AG10803 (cell line): ENCODE measurements at regions not wholly inside any gene's neighbourhood (a gene's known extent, or its start where the extent isn't known, plus 50 kb on each side); places are given as distances from the start of the nearest gene placed in this dataset.
A peak's percentile ranks its signal among the peaks of the same experiment; 100 is the strongest.

Experiments
- DNase-seq: peaks from one replicate; pipeline ENCODE4 v3.0.0; 2010; ENCODE audit warnings: low read depth
- H3K4me3 ChIP-seq: 2 replicates; pipeline ENCODE4 v1.5.1; 2011; ENCODE audit warnings: mild to moderate bottlenecking, low read length, control low read depth
- CTCF ChIP-seq: conservative IDR thresholded peaks from 2 replicates; pipeline ENCODE4 v1.5.1; 2011; ENCODE audit warnings: mild to moderate bottlenecking, low read length, control low read depth, inconsistent platforms

GRCh38 chr2:196336207-196336606 lies 164.8 kb upstream of the STK17B start:
- no peak overlapping the region for H3K4me3 ChIP-seq
- TF ChIP-seq CTCF: no peak
- no peak for DNase-seq

GRCh38 chr2:196336715-196337114 lies 165.3 kb upstream of the STK17B start:
- DNase-seq: no peak
- no peak overlapping the region for H3K4me3 ChIP-seq
- TF ChIP-seq CTCF: no peak

DNA sequence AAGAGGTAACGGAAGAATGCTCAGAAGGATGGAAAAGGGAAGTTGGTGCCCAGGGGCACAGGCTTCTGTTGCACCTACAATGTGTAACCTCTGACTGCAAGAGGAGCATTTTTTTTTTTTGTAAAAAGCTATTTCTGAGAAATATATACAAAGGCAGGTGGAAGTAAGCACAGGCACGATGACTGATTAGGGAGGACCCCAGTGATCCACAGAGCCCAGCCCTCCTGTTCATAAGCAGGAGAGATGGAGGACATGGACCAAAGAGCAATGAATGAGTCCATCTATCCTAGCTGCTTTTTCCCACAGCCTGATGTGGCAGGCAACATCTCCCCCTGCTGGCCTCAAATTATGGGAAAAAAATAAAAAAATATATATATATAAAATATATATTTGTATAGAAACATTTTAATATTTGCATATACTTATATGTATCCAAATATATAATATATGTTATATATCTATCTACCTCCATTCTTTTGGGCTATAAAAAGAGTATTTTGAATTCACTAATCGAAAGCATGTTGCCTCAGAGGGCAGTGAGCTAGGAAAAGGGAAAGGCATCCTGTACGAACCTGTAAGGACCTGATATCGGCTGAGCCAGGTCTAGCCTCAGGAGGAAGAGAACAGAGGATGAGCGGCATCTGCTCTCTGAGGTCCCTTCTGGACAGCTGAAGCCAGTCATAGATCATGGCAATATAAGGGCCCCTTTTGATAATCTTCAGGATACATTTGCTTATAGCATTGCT lies 166.0 kb upstream of the STK17B start:
- peak; percentile 53 for DNase-seq
- no peak overlapping the region for H3K4me3 ChIP-seq
- TF ChIP-seq CTCF: peak; percentile 61

DNA sequence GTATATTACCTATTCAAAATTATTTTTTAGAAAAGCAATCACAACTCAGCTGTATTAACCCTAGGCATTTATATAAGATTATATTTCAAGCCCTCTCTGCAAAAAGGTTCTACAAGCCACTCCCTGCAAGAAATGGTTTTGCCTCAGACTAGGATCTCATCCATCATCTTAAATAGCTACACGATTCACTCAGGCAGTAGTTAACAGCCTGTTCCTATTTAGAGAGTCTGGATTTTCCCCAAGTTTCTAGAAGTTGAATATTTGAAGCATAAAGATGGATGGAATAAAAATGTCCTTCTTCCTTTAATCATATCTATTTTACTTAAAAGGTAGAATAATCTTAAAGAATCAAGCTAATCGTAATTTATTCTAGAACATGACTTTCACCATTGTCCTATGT lies 167.1 kb upstream of the STK17B start:
- no peak overlapping the region for H3K4me3 ChIP-seq
- no peak for TF ChIP-seq CTCF
- no peak for DNase-seq

GRCh38 chr2:196341277-196341841 lies 170.0 kb upstream of the STK17B start:
- TF ChIP-seq CTCF: no peak
- H3K4me3 ChIP-seq: no peak overlapping the region
- no peak for DNase-seq

DNA sequence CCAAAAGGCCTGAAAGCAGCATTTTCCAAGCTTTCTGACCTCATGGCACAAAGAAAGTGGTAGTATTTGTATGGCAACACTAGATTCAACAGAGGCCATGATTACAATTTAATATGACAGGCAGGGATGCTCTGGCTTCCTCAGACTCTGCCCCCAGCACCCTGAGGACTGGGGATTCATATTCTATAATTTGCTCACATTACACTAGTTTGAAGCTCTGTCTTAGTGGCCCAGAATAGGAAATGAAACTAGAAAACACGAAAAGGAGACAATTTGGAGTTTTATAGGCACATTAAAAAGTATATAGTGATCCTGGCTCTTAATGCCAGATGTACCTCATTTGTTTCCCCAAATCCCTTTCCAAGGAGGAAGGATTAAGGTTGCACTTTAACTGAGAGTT lies 173.0 kb upstream of the STK17B start:
- H3K4me3 ChIP-seq: no peak overlapping the region
- no peak for TF ChIP-seq CTCF
- DNase-seq: no peak

GRCh38 chr2:196353717-196354116 lies 182.3 kb upstream of the STK17B start:
- H3K4me3 ChIP-seq: no peak overlapping the region
- no peak for TF ChIP-seq CTCF
- DNase-seq: no peak
